Neuronal stem cell (in vitro differentiated cells): ENCODE measurements at regions not wholly inside any gene's neighbourhood (a gene's known extent, or its start where the extent isn't known, plus 50 kb on each side); places are given as distances from the start of the nearest gene placed in this dataset.

ENCODE experiments used
- DNase-seq: peaks from one replicate; pipeline ENCODE4 v3.0.0-alpha.2; 2013; ENCODE audit warnings: low spot score
- H2AFZ ChIP-seq: one replicate; pipeline ENCODE4 v1.6.1; 2013; ENCODE audit warnings: mild to moderate bottlenecking, low read length, inconsistent platforms
- H2AK5ac ChIP-seq: 2 replicates; pipeline ENCODE4 v1.6.1; 2013; ENCODE audit warnings: low read depth, mild to moderate bottlenecking, inconsistent platforms, low read length, moderate library complexity, mixed read lengths
- H2BK120ac ChIP-seq: 2 replicates; pipeline ENCODE4 v1.6.1; 2013; ENCODE audit warnings: low read depth, mild to moderate bottlenecking, inconsistent platforms, low read length, moderate library complexity, mixed read lengths
- H2BK12ac ChIP-seq: one replicate; pipeline ENCODE4 v1.6.1; 2013; ENCODE audit warnings: low read length, inconsistent platforms
- H2BK15ac ChIP-seq: 2 replicates; pipeline ENCODE4 v1.6.1; 2013; ENCODE audit warnings: mild to moderate bottlenecking, low read length, inconsistent platforms, mixed read lengths
- H2BK5ac ChIP-seq: one replicate; pipeline ENCODE4 v1.6.1; 2013; ENCODE audit warnings: inconsistent platforms, mild to moderate bottlenecking, low read length, moderate library complexity
- H3K14ac ChIP-seq: one replicate; pipeline ENCODE4 v1.6.1; 2013; ENCODE audit warnings: low read length, inconsistent platforms
- H3K18ac ChIP-seq: 2 replicates; pipeline ENCODE4 v1.6.1; 2013; ENCODE audit warnings: low read length, inconsistent platforms
- H3K23ac ChIP-seq: 2 replicates; pipeline ENCODE4 v1.6.1; 2013; ENCODE audit warnings: low read depth, mild to moderate bottlenecking, mixed read lengths, low read length, inconsistent platforms; ENCODE audit not compliant: poor library complexity
- H3K27ac ChIP-seq: replicated peaks from 3 replicates; pipeline ENCODE4 v1.5.1; 2013; ENCODE audit warnings: low read length, inconsistent platforms
- H3K27me3 ChIP-seq, 3 experiments: 2 replicates each; pipeline ENCODE4 v1.6.1; 2013; ENCODE audit warnings: low read length in 3 of 3, mild to moderate bottlenecking in 2 of 3, inconsistent platforms in 1 of 3, low read depth in 1 of 3, mixed read lengths in 1 of 3, moderate library complexity in 1 of 3; ENCODE audit not compliant: control insufficient read depth in 3 of 3, insufficient read depth in 3 of 3
- H3K36me3 ChIP-seq, 2 donors: replicated peaks in 1 of 2; 2 replicates each; pipeline ENCODE4 v1.6.1; 2013; ENCODE audit warnings: low read length in 2 of 2; ENCODE audit not compliant: control insufficient read depth in 2 of 2, insufficient read depth in 2 of 2
- H3K4ac ChIP-seq: 2 replicates; pipeline ENCODE4 v1.6.1; 2013; ENCODE audit warnings: inconsistent platforms, mild to moderate bottlenecking, low read length, moderate library complexity
- H3K4me1 ChIP-seq, 2 donors: 1 replicate in 1 of 2; 2 replicates in 1 of 2; pipeline ENCODE4 v1.6.1; 2013; ENCODE audit warnings: low read length in 2 of 2, low read depth in 1 of 2; ENCODE audit not compliant: control insufficient read depth in 2 of 2, insufficient read depth in 1 of 2
- H3K4me2 ChIP-seq: one replicate; pipeline ENCODE4 v1.6.1; 2013; ENCODE audit warnings: mild to moderate bottlenecking, low read length, inconsistent platforms; ENCODE audit not compliant: insufficient read depth, poor library complexity, severe bottlenecking
- H3K4me3 ChIP-seq, 2 donors: 2 replicates each; pipeline ENCODE4 v1.5.1; 2013; ENCODE audit warnings: low read length in 2 of 2, mild to moderate bottlenecking in 2 of 2, inconsistent platforms in 1 of 2, moderate library complexity in 1 of 2
- H3K79me1 ChIP-seq: one replicate; pipeline ENCODE4 v1.6.1; 2013; ENCODE audit warnings: low read depth, mild to moderate bottlenecking, inconsistent platforms, low read length, moderate library complexity
- H3K9ac ChIP-seq: one replicate; pipeline ENCODE4 v1.6.1; 2013; ENCODE audit warnings: mild to moderate bottlenecking, low read depth, low read length, inconsistent platforms; ENCODE audit not compliant: poor library complexity
- H3K9me3 ChIP-seq, 2 donors: replicated peaks in 1 of 2; 2 replicates each; pipeline versions ENCODE3 to v1.6.1; 2013; ENCODE audit warnings: low read length in 2 of 2, mild to moderate bottlenecking in 2 of 2, inconsistent platforms in 1 of 2, low read depth in 1 of 2, mixed read lengths in 1 of 2, moderate library complexity in 1 of 2; ENCODE audit not compliant: control insufficient read depth in 2 of 2, insufficient read depth in 1 of 2
- H4K8ac ChIP-seq: one replicate; pipeline ENCODE4 v1.6.1; 2013; ENCODE audit warnings: low read depth, mild to moderate bottlenecking, inconsistent platforms, low read length, moderate library complexity
- H4K91ac ChIP-seq: one replicate; pipeline ENCODE4 v1.6.1; 2013; ENCODE audit warnings: low read length, low read depth, mild to moderate bottlenecking, inconsistent platforms; ENCODE audit not compliant: poor library complexity
- WGBS, 2 donors: extraction: QIAGEN DNeasy Blood & Tissue Kit; methylation state at CpG; one replicate each; pipeline ENCODE4 v1.1.7; 2013; ENCODE audit warnings: missing lambda C conversion rate in 2 of 2, mixed read lengths in 1 of 2; ENCODE audit not compliant: insufficient read length in 2 of 2, insufficient replicate concordance in 1 of 2; ENCODE audit errors: extremely low coverage in 2 of 2; 5-methylcytosine and 5-hydroxymethylcytosine counted together

DNA sequence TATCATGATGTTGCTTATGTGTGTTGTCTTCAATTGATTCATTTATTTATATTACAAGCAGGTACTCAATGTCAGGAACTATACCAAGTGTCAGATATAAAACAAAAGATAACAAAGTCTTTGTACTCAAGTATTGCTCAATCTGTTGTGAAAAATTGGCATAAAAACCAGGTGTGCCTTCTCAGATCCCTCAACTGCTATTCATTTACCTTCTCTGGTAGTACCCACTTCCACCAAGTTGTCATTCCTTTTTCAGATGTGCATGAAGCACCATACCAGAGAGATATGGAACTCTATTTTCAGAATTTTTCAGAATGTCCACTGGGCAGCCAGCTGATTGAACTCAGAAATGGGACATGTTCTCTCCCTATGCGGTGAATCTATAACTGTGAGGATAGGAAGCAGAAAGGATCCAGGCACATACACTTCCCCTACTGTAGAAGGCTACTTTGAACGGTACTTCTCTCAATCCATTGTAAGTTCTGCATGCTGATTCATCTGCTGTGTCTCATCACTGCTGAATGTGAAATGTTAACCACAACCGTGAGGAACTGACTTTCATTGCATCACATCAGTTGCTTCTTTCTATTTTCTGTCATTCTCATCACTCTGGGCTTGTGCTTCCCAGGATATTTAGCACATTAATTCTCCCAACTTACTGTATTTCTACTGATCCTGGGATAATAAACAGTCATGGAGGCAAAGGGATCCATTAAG, 1621.3 kb downstream of the SUCLG1 start:
- Histone ChIP-seq H2AFZ (no peak overlapping the region), H3K27me3 (no peaks in the 10 kb centered on the region), H4K91ac (no peak overlapping the region), H2AK5ac (no peak overlapping the region), H3K4ac (no peak overlapping the region), H4K8ac (no peak overlapping the region), H3K4me2 (no peak overlapping the region), H3K9me3 (no peaks in the 10 kb centered on the region), H3K9ac (no peak overlapping the region), H3K36me3 (no peaks in the 10 kb centered on the region), H3K18ac (no peak overlapping the region), H3K27ac (no peak overlapping the region), H3K14ac (no peak overlapping the region), H2BK5ac (no peak overlapping the region), H3K4me3 (no peak overlapping the region), H3K79me1 (no peaks in the 10 kb centered on the region), H3K23ac (no peak overlapping the region), H2BK15ac (no peak overlapping the region), H2BK120ac (no peak overlapping the region), H3K4me1 (peaks cover 0 to 2% of the 10 kb centered on the region in 2 donors), H2BK12ac (no peak overlapping the region)
- WGBS, 2 donors, result no CpG with 5 or more reads among the region's 3 CpGs
- DNase-seq, result no peak

DNA sequence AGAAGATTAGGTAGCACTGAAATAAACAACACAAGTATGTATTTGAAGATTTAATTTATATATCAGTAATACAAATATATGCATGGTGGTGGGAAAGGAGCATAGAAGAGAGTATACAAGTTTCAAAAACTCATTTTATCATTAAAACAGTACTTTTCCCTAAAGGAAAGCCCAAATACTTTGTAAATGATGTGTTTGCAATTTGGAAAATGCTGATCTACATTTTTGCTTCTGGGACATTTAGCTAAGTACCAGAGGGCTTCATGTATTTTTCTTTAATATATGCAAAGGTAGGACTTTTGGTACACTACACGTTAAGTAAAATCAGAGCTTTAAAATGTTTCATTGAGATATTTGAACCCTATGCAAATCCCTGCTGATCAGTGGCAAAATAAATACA, 1624.2 kb downstream of the SUCLG1 start:
- Histone ChIP-seq H3K4ac (no peak overlapping the region), H3K4me2 (no peak overlapping the region), H2BK5ac (no peak overlapping the region), H2BK15ac (no peak overlapping the region), H3K4me1 (peaks cover 0 to 2% of the 10 kb centered on the region in 2 donors), H4K8ac (no peak overlapping the region), H3K36me3 (no peaks in the 10 kb centered on the region), H3K27ac (no peak overlapping the region), H3K14ac (no peak overlapping the region), H2AFZ (no peak overlapping the region), H3K23ac (no peak overlapping the region), H3K27me3 (no peaks in the 10 kb centered on the region), H3K4me3 (no peak overlapping the region), H2BK12ac (no peak overlapping the region), H4K91ac (no peak overlapping the region), H2BK120ac (no peak overlapping the region), H3K18ac (no peak overlapping the region), H3K79me1 (no peaks in the 10 kb centered on the region), H2AK5ac (no peak overlapping the region), H3K9ac (no peak overlapping the region), H3K9me3 (no peaks in the 10 kb centered on the region)
- DNase-seq, result no peak
- WGBS, 2 donors, result no CpG with 5 or more reads among the region's 1 CpG

DNA sequence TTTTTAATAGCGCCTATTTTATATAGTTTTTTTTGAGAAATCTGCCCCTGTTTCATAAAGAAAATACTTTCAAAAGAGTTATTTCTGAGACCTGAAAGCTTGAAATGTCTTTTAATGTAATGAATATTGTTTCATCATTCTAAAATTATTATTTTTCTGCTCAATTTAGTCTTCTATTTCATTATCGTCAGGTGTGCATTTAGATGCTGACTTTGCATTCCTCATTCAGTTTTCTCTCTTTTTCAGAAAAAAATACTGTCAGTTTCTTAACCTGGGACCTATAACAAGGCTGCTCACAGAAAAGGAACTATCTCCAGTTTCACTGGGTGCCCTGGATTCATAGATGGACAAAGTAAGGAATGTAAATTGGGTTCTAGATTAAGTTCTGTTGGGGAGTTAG, 1631.7 kb downstream of the SUCLG1 start:
- Histone ChIP-seq H3K18ac (no peak overlapping the region), H3K79me1 (no peaks in the 10 kb centered on the region), H3K4me1 (no peaks in the 10 kb centered on the region), H3K9ac (no peak overlapping the region), H3K36me3 (no peaks in the 10 kb centered on the region), H2BK12ac (no peak overlapping the region), H3K27ac (no peak overlapping the region), H3K27me3 (no peaks in the 10 kb centered on the region), H3K4me3 (no peak overlapping the region), H3K14ac (no peak overlapping the region), H3K9me3 (no peaks in the 10 kb centered on the region), H2AFZ (no peak overlapping the region), H3K23ac (no peak overlapping the region), H4K8ac (no peak overlapping the region), H3K4me2 (no peak overlapping the region), H4K91ac (no peak overlapping the region), H2AK5ac (no peak overlapping the region), H2BK15ac (no peak overlapping the region), H2BK120ac (no peak overlapping the region), H2BK5ac (no peak overlapping the region), H3K4ac (no peak overlapping the region)
- DNase-seq, result no peak
- WGBS, 2 donors, result no CpG with 5 or more reads among the region's 2 CpGs

DNA sequence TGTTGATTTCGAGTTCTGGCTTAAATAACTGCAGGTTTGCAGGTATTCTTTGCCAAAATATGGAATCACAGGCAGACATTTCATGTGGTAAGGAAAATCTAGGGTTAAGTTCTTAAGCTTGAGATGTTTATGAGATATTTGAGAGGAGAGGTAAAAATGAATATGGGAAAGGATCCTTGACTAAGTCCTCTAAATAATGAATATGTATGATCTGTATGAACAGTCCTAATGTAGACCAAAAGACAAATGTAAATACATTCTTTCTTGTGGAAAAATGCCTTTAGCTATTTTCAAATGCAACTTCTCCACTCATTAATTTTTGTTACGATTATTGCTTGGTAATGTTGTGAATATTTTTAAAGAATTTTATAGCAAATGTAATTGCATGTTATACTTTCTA, 1632.6 kb downstream of the SUCLG1 start:
- H2BK15ac ChIP-seq, result no peak overlapping the region
- no peak overlapping the region for H3K14ac ChIP-seq
- H3K23ac ChIP-seq, result no peak overlapping the region
- no peaks in the 10 kb centered on the region for H3K9me3 ChIP-seq
- H2BK5ac ChIP-seq, result no peak overlapping the region
- WGBS, 2 donors, result 100% methylated on average over 1 of the region's 2 CpGs; no CpG with 5 or more reads in 1 of the 2 donors
- no peak overlapping the region for H4K8ac ChIP-seq
- no peak overlapping the region for H2BK12ac ChIP-seq
- H4K91ac ChIP-seq, result no peak overlapping the region
- H3K4me3 ChIP-seq, result no peak overlapping the region
- no peak overlapping the region for H3K27ac ChIP-seq
- no peak for DNase-seq
- no peaks in the 10 kb centered on the region for H3K79me1 ChIP-seq
- H3K36me3 ChIP-seq, result no peaks in the 10 kb centered on the region
- no peaks in the 10 kb centered on the region for H3K4me1 ChIP-seq
- no peak overlapping the region for H2AK5ac ChIP-seq
- H3K4me2 ChIP-seq, result no peak overlapping the region
- no peak overlapping the region for H2AFZ ChIP-seq
- H3K9ac ChIP-seq, result no peak overlapping the region
- H2BK120ac ChIP-seq, result no peak overlapping the region
- no peak overlapping the region for H3K18ac ChIP-seq
- H3K4ac ChIP-seq, result no peak overlapping the region
- H3K27me3 ChIP-seq, result no peaks in the 10 kb centered on the region
